SK-MEL-5 (cell line): ENCODE measurements at regions not wholly inside any gene's neighbourhood (a gene's known extent, or its start where the extent isn't known, plus 50 kb on each side); places are given as distances from the start of the nearest gene placed in this dataset.

ENCODE experiments used
- DNase-seq: peaks from one replicate; pipeline ENCODE4 v3.0.0-alpha.2; 2016; ENCODE audit warnings: low read depth, low spot score
- in situ Hi-C: cut with HindIII; loops from 2 replicates; pipeline ENCODE4 v1.10.0; 2016; ENCODE audit warnings: low sequenced_read_pairs, high pct_unique_total_duplicates, low pct_unique_long_range_greater_than_20kb

DNA sequence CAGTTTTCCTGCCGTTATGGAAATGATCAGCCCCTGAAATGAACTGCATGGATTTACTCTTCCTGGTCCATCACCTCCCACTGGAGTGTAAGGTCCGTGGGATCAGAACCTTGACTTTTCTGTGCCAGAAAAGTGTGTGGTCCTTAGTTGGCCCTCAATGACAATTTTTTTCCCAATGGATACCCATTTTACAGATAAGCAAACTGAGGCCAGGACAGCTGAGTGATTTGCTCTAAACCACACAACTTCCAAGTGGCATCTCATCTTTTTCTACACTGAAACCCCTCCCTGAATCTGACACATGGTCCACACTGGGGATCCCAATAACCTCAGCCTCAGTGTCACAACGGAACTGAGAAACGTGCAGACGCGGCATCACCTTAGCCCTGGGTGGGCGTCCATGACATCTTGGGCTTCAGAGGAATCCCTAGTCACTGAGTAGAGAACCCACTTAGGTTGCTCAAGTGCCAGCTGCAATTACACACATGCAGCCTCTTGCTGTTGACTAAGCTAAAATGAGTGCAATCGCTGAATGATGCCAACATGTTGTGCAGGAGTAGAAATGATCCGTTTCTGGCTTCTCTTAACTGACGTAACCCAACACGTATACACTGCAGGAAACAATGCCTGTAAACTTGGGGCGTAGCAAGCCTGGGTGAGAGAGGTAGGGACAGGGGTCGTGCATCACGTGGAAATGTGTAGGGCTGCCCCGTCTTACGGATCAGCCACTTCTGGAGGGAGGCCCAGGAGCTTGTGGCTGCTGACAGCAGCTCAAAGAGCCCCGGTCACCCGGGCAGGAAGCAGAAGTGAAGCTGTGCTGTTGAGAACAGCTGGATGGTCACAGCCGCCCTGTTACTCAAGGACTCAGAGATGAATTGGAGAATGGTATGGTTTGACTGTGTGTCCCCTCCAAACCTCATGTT, 136.3 kb downstream of the SHANK2 start:
- in situ Hi-C loops, result no loop called here
- no peak for DNase-seq

DNA sequence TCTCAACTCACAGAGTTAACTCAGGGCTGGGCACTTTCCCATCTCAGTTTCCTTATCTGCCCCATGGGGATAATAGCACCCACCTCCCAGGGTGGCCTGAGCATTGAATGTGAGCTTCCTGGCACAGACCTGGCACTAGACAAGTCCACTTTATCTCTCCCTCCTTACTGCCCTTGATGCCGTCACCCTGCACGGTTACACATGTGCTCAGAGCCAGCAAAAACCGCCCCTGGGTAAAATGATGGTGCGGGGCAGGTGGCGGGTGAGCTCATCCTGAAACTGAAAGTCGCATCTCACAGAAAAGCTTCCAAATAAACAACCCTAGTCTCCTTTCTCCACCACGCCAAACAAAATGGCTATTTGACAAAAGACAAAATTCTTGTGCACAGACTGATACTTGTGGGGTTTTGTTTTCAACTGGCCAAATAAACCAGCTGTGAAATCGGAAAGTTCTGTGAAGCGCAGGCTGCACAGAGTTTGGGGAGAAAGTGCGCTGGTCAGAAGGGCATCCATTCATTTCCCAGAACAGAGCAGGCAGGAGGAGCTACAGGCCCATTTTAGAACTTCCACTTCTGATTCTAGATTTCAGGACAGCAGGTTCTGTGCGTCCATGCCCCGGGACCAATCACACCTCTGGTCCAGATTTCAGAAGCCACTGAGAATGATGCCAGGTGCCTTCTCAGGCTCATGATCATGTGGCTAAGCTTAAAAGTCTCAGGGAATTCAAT, 138.1 kb downstream of the SHANK2 start:
- in situ Hi-C loops, result no loop called here
- no peak for DNase-seq

DNA sequence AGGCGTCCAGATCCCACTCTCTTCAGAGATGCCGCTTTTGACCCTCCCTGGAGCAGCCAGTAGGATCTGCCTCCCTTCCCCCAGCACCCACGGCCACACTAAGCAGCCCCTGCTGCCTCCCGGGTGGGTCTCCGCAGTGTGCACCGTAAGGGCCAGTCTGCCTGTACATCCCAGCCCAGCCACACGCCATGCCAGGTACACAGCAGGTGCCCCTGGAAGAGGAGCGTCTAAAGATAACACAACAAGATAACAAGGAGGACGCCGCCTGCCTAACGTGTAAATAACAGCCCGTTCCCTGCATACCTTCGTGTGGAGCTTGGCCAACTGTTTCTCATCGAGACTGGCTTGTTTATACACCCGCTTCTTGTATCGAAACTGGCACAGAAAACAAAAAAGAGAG, 139.4 kb downstream of the SHANK2 start:
- no peak for DNase-seq
- in situ Hi-C loops, result no loop called here

DNA sequence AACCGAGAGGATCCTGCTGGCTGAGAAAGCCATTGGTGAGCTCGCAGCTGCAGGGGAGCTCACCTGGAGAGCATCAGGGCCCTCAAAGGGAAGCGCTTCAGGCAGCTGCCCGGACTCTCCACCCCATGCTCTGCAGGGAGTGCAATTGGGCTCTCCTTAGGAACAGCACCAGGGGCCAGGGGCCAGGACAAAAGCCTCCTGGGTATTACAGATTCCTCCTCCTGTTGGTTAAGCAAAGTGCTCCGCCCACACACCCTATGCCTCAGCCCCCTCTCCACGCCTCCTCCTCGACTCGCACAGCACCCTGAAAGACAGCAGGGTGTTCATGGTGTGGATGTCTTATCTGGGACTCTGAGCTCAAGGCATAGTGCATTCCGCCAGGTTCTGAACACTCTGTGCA, 139.9 kb downstream of the SHANK2 start:
- in situ Hi-C loops, result no loop called here
- no peak for DNase-seq

DNA sequence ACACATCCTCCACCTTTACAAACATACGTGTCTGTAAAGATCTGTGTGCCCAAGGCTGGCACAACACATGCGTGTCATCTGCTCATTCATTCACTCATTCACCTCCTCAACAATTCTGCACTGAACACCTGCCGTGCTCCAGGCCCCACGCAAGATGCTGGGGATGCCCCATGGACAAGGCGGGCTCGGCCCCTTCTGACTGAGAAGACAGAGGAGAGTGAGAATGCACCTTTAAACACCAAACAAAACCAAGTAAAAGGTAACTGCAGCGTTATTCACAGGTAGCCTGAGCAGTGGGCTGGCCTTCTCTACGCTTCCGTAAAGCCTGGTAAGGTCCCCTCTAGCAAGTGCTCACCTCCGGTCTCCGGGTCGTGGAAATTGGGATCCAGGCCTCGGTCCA, 142.8 kb downstream of the SHANK2 start:
- in situ Hi-C loops, result no loop called here
- DNase-seq, result no peak

DNA sequence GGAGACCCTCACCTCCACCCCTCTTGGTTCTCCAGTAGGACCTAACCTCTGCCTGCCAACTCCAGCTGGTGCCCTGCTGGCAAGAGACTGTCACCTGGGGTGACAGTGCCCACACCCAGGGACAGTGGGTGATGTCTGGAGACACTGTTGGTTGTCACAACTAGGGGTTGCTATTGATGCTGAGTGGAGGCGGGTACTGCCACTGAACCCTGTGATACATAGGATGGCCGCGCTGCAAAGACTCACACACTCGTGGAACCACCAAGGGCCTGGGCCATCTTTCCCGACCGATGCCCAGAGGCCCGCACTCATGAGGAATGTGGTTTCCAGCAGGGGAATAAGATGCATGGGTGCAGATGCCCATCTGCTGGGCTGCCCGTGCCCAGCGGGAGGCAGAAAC, 143.2 kb downstream of the SHANK2 start:
- in situ Hi-C loops, result no loop called here

DNA sequence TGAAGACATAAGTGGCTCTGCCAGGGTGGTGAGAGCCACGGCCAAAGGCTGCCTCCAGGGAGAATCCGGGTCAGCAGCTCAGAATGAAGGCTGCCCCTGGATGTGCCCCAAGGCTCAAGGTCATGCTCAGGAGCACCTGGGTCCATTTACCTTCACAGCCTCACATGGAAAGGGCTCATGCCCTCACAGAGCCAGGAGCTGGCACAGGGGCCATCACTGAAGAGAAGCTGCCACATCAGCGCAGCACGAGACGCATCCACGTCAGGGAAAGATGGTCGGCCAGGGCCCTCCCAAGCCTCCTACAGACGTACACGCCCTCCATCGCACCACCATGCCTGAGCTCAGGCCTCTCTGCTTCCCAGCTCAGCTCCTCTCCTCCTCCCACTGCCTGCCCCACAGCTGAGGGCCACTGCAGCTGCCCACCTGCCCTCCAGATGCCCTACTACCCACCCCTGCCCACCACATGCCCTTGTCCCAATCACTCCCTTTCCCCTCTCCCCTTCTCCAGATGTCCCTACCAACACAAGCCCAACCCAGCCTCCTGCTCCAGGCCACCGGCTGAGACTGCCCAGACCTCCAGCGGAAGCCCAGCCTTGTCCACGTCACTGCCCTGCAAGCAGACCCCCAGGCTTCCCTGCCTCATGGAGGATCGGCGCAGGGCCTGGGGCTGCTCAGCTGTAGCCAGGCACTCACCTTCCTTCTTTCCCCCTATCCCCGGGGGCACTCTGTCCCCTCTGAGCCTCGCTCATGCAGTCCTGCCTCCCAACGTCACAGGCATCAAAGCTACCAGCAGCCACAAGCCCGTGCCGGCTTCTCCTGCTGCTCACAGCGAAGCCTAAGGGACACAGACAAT, 144.1 kb downstream of the SHANK2 start:
- no peak for DNase-seq
- in situ Hi-C loops, result no loop called here

More for the DNA sequence above, 143.2 kb downstream of the SHANK2 start:
- no peak for DNase-seq

DNA sequence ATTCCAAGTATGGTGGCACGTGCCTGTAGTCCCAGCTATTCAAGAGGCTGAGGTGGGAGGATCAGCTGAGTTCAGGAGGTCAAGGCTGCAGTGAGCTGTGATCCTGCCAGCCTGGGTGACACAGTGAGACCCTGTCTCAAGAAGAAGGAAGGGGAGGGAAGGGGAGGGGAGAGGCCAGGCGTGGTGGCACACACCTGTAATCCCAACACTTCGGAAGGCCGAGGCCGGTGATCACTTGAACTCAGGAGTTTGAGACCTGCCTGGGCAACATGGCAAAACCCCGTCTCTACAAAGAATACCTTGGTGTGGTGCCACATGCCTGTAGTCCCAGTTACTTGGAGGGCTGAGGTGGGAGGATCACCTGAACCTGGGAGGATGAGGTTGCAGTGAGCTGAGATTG, 145.7 kb downstream of the SHANK2 start:
- in situ Hi-C loops, result no loop called here

DNA sequence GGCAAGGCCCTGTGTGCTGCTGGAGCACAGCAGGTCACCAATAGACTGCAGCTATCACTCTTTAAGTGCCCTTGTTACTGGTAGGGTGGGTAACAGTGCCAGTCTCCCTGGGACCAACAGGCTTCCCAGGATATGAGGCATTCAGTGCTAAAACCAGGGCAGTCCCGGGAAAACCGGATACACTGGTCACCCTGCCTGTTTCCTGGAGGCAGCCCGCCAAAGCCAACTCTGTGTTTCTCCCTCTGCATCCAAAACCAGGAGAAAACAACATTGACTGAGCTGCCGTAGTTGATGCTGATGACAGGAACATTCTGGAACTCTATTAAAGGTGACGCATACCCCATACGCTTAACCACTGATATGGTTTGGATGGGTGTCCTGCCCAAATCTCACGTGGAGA, 149.1 kb downstream of the SHANK2 start:
- in situ Hi-C loops, result no loop called here
- no peak for DNase-seq

More for the DNA sequence above, 145.7 kb downstream of the SHANK2 start:
- DNase-seq, result no peak

DNA sequence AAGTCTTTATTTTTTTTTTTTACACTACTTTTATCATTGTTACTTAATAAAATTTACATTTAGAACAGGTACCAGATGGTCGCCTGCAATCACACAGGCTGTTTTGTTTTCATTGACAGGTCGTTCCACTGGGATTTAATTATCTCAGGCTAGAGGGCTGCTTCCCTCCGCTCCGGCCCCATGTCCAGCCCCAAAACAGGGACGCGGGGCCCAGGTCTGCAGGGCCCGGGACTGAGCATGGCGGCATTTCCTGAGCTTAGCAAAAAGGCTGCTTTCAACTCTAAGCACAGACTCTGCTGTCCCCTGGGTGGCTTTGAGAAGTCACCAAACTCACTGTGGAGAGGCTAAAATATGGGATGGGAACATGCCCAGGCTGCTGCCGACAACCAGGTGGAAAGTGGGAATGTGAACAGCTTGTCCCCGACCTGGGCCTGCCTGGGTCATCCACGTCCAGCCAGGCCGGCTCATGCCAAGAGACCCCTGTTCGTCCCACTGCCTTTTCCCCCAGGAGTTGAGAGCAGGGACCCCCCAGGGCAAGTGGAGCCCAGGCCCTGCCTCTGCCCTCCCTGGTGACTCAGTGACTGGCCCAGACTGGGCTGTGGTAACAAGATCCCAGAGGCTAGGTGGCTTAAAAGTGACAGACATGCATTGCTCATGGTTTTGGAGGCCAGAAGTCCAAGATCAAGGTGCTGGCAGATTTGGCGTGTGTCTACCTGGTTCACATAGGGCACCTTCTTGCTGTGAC, 150.0 kb downstream of the SHANK2 start:
- in situ Hi-C loops, result no loop called here
- no peak for DNase-seq

DNA sequence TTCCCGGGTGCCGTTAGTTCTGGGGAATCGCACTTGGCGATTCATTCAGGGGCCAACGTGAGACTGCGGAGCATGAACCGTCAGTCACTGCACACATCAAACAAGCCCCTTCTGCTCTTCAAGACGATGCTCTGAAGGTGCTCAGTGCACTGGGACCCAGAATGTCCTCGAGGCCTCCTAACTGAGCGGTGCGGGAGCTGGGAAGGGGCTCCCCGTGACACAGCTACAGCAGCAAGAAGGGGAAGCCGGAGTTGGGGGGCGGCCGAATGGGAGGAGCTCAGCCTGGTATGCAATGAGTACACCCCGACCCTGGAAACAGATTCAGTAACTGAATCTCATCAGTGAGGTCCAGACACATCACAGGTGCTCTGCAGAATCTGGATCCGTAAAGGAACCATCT, 150.8 kb downstream of the SHANK2 start:
- no peak for DNase-seq
- in situ Hi-C loops, result no loop called here

DNA sequence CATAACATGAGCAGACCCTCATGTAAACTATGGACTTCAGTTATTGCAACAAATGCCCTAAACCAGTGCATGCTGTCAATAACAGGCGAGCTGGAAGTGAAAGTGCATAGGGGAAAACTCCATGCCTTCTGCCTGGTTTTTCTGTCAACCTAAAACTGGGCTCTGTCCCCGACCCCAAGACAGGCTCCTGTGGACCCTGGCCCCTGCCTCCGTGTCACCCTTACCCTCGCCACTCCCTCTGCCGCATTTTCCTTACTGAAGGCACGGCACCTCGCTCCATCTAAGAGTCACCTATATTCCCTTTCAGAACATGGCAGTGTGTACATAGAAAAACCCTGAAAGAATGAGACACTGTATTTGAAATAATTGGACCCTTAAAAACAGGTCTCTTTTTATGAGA, 151.3 kb downstream of the SHANK2 start:
- no peak for DNase-seq
- in situ Hi-C loops, result no loop called here

DNA sequence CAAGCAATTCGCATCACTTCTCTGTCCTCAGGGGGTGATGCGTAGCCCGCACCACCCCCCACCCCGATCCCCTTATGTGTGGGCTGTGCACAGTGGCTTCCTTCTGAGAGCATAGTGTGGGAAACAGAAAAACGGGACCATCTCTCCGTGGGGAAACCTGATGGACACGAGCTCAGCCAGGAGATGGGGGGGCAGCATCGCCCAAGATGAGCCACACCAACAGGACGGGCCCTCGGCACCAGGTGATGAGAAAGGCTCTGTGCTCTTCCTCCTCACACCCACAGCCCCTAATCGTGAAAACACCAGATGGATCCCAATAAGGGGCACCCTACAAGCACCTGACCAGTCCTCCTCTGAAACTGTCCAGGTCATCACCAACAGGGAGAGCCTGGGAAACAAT, 153.6 kb downstream of the SHANK2 start:
- in situ Hi-C loops, result no loop called here
- DNase-seq, result no peak

DNA sequence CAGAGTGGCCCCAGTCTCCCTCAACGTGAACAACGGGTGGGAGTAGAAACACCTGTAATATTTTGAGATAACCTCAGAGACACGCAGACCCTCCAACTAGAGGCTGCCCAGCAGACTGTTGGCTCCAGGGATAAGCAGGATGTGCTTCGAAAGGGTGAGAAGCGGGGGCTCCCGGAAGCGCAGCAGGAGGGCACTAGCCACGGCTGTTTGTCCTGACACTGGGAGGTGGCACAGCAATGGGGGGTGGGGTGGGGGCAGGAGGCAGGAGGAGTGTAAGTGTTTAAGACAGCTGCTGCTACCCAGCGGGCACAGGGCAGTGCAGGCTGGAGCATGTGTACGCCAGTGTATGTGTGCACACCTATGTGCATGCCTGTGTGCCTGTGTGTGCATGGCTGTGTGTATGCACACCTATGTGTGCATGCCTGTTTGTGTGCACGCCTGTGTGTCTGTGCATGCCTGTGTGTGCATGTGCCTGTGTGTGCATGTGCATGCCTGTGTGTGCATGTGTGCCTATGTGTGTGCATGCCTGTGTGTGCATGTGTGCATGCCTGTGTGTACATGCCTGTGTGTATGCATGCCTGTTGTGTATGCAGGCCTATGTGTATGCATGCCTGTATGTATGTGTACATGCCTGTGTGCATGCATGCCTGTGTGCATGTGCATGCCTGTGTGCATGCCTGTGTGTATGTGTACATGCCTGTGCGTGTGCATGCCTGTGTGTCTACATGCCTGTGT, 154.7 kb downstream of the SHANK2 start:
- DNase-seq, result no peak
- in situ Hi-C loops, result no loop called here

DNA sequence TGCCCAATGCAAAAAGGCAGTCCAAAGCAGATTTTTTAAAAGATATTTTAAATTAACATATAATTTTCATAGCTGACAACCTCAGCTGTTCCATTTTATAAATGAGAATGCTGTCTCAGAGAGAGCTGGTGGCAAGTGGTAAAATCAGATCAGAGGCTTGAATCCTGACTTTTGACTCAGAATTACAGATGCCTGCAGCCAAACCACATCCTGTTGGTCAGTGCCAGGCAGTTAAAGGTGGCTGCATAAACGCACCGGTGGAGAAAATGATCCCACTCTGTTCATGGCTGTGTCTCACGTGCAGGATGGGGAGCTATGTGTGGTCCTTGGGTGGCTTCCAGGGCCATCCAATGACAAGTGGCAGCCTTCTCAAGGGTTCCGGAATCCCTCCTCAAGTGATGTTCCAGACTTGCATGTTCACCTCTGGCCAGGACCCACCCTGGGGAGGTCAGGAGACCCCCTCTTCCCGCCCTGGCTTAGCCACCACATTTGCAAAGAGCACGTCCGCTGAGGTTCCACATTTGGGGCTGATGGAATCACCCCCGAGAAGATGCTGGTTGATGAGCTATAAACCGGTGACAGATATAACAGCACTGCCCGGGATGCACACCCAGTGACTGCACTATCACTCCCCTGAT, 155.5 kb downstream of the SHANK2 start:
- DNase-seq, result no peak
- in situ Hi-C loops, result no loop called here

DNA sequence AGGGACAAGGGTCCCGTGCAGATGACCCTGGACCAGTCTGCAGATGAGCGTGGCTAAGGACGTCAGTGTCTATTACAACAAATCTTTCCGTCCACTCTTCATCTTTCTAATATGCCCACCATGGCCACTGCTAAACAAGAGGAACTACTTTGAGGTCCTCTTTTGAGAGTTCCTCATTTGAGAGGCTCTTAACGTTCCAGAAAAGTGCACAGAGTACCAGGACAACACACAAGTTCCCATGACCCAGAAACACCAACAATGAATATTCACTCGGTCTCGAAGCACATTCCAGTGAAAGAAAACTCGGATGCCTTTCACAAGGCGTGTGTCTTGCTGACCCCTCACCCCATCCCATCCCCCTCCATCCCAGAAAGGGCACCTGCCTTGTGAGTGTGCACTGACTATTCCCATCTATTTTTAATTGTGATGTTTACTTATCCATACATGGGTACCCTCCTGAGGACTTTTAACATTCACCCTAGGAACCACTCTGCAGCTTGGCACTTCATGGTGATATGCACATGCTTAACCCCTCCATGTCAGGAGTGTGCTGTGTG, 157.0 kb downstream of the SHANK2 start:
- in situ Hi-C loops, result no loop called here
- DNase-seq, result no peak
